GM18867 (cell line): ENCODE measurements at regions not wholly inside any gene's neighbourhood (a gene's known extent, or its start where the extent isn't known, plus 50 kb on each side); places are given as distances from the start of the nearest gene placed in this dataset.
"Not testable (repeated sequence)": the region's sequence is repeated elsewhere in the genome, so short reads cannot be mapped to it uniquely, and the experiment has no call there.

Experiments
- ATAC-seq: cut with Tn5 transposase; IDR thresholded peaks from one replicate; pipeline ENCODE4 v1.9.1; 2021; ENCODE audit warnings: mild to moderate bottlenecking, moderate library complexity; ENCODE audit not compliant: unreplicated experiment

DNA sequence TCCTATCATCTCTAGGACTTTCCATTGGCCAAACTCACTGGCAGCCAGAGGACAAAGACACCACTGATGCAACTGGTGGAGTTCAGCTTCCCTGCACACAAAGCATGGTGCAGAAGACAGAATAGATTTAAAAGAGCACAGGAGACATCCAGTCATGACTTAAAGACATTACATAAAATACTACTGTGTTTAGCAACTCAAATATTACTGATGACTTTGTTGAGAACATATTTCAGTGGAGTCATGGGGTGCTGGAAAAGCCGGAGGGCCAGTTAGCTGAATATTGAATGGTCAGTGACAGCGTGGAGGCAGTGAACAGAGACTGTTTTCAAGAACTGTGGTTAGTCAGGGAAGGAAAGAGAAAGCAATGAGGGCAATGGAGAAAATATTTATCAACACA lies 296.3 kb upstream of the NRP1 start:
- no peak for ATAC-seq

DNA sequence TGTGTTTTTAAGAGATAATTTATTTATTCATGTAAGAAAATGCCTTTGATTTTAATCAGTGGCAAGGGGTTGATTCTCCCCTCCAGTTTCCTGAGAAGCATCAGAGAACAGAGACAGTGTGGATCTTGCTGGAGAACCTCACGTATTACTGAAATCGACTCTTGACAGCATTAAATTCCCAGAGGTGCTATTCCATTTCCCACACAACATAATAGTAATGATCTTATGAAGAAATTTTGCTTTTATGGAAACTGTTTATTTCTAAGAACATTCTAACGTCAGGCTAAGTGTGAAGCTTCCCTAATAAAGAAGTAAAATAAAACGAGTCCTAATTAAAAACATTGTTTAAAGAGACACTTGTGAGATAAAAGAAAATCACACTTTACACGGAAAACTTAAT lies 293.1 kb upstream of the NRP1 start:
- ATAC-seq, result no peak

DNA sequence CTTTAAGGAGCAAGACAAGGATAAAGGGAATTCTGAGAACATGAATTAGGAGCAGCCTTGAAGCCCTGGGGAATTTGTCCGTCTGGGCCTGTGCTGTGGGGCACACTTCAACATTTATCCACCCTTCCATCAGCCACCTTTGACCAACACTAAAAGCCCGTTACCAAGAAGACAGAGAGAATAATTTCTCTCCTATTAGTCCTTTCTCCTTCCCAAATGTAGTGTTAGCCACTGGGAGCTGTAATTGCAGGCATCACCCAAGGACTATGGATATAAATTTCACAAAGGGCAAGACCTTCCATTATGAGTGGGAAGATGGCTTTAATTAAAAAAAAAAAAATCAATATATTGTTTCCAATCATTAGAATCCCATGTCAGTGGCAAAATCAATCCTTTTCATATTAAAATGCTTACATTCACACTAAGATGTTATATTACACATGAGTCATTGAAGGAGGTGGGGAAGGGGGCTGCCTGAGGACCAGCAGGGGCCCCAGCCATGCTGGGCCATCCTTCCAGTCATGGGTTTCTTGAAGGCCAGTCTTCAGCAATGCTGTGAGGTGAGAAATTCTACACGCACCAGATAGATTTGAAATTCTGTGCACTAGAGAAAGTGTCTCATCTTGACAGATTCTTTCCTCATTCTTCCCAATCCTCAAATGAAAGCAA lies 292.5 kb upstream of the NRP1 start:
- ATAC-seq, result no peak

DNA sequence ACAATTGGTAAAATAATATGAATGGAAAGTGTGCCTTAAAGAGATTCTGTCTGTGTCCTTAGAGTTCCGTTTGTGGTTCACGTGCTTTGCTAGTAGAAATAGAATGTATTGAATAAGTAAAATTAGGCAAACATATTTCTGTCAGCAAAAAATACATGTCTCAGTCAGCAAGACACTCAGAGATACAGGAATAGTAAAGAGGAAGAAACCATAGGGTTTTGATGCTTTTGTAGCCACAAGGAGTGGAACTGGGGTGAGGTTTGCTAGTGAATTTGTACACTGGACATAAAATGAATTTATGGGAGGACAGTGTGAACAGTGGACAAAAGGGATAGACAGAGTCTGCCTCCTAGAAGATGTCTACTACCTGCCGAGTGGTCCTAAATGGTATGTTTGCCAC lies 289.2 kb upstream of the NRP1 start:
- no peak for ATAC-seq

DNA sequence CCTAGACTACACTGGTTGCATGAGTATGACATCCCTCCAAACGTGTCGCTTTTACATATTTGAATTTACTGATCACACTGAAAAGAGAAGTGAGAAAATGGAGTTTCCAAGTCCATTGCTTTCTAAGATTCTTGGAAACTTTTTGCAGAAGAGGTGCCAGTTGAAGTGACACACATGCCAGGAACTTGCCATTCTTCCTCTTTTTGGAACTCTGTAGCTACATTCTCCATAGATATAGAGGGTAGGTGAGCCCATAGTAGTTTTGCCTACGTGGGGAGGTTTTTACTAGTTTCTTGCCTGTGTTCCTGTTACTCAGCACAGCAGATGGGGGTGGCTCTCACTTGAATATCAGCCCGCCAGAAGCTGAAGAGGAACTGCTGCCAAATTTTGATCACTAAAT lies 286.6 kb upstream of the NRP1 start:
- no peak for ATAC-seq

DNA sequence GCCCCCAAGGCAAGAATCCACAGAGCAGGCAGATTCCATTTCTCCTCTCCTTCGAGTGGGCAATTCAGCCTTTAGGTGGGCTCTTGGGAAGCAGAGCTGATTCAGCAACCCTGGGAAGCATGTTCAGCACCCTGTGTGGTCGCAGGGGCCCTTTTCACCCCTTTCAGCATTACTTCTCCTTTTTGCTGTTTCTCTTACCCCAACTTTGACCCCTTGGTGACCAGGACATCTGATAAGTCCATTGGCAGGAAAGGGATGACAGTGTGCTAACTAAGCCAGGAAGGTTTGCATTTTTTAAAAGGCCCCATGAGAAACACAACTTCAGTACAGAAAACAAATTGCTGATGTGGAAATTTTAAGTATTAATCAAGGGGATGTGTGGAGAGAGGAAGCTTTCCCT lies 283.7 kb upstream of the NRP1 start:
- no peak for ATAC-seq

DNA sequence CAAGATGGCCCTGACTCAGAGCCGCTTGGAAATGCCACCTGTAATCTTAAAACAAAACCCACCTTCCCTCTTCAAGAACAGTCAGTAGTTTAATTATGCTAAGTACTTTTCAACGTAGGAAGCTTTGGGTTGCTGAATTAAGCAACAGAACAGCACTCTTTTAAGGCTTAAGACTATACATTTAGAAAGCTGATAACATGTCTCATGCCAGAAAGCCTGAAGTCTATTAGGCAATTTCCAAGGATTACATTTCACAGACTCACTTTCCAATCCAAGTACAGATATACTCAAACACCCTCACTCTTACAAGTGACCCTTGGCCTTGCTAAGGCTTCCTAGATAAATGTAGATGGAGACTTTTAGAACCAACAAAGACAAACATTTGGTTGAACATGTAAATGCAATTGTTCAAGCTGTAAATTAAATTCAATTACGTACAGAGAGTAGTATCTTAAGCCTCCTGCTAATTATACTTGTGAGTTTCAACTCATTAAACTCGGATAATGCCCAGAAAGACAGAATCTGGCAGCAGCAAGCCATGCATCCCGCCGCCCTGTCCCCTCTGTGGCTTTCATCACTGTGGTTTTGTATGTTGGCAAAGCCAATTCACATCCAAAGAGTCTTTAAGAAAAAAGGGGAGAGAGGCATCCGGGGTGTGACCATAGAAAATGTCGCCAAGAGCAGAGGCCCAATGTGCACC lies 283.1 kb upstream of the NRP1 start:
- no peak for ATAC-seq

DNA sequence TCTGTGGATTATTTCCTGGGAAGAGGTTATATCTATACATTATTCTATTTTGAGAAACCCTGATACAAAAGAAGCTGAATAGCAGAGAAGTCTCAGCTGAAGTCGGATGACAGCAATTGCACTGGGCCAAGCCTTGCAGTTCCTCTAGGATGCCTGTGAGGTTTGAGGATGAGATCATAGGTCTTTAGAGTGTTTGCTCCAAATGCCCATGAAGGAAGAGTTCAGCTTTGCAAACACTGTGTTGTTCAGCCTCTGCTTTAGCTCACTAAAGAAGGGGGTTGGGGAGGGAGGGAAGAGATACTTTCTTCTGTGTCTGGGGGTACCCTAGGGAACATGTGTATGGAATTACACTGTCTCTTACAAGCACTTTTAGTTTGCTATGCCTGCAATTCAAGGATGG lies 282.5 kb upstream of the NRP1 start:
- ATAC-seq, result no peak

DNA sequence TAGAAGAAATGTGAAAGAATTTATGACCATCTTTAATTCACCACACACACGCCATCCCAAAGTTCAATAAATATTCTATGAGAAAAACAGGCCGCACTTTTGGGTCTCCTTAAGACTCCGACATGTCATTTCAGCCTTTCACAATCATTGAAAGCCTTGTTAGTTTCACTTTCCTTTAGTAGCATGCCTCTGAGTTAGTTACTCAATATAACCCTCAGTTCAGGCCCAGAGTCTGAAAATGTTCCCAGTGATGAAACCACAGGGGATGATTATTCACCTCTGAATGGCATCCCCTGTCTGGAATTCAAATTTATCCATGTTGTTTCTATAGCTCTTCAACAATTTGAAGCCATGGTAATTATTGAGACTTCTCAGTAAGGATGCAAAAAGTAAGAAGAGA lies 278.1 kb upstream of the NRP1 start:
- ATAC-seq, result peak; percentile 99

DNA sequence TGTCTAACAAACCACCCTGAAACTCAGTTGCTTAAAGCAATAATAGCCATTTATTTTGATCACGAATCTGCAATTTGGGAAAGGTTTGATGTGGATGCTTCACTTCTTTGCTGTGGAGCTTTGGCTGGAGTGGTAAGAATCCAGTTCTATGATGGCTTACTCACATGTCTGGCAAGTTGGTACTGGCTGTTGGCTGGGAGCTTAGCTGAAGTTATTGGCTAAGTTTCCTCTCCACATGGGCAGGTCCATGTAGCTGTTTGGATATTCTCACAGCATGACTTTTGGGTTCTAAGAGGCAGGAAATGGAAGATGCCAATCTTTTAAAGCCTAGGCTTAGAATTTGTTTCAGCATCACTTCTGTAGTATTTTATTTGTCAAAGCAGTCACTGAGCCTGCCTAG lies 277.6 kb upstream of the NRP1 start:
- ATAC-seq, result peak; percentile 9

DNA sequence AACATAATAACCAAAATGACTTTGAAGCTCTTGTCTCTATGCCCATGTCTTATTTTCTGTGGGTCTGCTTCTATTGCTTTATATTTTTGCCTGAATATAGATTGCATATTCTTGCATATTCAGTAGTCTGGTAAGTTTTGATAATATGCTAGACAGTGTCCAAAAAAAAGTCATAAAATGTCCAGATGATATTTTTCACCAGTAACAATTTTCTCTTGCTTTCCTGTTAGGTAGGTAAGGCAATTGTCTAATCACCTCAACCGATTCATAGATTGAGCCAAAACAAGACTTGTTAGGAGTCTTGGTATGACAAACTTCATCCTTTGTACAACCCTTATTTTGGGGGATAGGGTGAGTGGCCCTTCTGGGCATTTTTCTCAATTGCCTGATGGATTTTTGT lies 277.0 kb upstream of the NRP1 start:
- ATAC-seq, result no peak

DNA sequence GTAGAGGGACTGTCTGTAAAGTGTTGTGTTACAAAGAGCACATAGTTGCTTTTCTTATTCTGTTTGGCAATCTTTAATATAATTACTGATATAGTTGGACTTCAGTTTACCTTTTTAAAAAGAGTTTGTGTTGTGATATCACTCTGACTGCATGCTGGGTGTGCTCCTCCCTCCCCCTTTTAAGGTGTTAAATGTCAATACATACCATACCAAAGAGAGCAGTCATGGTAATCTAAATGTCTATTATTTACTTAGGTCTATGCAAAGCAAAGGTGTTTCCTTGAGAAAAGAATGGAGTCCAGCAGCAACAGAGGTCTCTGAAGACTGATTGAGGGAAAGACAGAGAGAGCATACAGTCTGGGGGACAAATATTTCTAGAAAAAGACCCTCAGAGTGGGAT lies 275.1 kb upstream of the NRP1 start:
- ATAC-seq, result no peak

DNA sequence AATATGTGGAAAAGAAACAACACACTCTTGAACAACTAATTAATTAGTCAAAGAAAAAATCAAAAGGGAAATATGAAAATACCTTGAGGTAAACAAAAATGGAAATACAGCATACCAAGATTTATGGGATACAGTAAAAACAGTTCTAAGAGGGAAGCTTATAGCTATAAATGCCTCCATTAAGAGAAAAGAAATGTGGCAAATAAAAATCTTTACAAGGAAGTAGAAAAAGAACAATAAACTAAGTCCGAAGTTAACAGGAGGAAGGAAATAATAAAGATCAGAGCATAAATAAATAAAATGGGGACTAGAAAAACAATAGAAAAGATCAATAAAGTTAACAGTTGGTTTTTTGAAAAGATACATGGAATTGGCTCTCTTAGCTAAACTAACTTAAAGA lies 267.8 kb upstream of the NRP1 start:
- no peak for ATAC-seq

DNA sequence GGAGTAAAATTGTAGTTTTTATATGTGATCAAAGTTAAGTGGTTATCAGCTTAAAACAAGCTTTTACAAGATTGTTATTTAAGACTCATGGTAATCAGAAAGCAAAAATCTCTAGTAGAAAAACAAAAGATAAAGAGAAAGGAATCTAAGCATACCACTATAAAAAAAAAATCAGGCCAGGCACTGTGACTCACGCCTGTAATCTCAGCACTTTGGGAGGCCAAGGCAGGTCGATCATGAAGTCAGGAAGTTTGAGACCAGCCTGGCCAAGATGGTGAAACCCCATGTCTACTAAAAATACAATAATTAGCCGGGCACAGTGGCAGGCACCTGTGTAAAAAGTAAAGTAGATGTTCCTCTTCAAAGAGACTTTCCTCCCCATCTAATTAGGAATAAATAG lies 265.9 kb upstream of the NRP1 start:
- ATAC-seq, result no peak

DNA sequence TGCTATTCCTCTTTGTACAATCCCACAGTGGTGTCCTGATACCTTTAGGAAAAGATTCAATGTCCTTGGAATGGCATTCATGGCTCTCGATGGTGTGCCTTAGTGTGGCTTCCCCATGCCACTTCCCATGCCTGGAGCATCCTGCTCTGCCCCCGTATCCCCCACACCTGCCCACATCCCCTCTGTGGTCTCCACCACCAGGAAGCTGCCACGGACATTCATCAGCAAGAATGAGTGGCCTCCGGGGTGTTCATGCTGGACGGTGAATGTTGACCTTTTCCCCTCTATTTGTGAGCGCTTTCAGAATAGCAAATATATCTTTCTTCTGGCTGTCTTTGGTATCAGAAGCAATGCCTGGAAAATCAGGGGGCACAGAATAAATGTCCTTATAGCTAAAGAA lies 262.0 kb upstream of the NRP1 start:
- ATAC-seq, result no peak

DNA sequence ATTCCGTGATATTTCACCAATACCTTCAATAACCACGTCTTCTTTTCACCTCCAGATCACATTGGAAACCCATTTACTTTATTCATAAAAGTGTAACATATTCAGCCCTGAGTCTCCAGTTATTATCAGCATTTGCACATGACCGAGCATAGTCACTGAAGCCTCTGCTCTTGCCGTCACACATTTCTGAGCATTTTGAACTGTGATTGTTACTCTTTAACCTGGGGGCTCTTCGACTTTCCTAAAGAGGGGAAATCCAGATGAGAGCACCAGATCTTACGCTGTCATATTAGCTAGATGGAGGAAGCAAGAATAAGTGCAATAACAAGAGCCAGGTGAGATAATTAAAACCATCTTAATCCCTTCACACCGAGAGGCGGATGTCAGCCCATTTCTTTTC lies 260.0 kb upstream of the NRP1 start:
- ATAC-seq, result no peak

DNA sequence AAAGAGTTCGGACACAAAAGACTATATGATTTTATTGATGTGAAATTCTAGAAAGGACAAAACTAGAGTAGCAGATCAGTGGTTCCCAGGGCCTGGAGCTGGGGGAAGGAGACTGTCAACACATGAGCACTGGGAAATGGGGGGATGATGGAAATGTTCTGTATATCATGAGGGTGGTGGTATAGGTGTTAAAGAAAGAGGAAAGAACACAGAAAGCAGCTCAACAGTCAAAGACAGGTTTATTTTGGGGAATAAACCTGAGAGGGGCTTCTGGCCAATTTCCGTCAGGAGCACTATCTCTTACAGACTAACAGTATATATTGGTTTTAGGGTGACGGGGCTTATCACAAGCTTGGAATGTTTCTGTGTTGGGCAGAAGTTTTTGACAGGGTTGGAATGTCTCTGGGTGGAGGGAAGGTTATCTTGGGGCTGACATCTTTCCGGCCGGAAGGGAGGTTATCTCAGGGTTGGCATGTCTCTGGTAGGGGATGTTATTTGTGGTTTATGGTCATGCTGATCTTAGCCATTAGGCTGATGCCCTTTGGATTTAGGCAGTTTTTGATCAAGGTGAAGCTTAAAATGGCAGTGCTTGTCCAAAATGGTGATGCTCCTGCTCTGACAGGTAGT lies 254.6 kb upstream of the NRP1 start:
- ATAC-seq, result no peak

DNA sequence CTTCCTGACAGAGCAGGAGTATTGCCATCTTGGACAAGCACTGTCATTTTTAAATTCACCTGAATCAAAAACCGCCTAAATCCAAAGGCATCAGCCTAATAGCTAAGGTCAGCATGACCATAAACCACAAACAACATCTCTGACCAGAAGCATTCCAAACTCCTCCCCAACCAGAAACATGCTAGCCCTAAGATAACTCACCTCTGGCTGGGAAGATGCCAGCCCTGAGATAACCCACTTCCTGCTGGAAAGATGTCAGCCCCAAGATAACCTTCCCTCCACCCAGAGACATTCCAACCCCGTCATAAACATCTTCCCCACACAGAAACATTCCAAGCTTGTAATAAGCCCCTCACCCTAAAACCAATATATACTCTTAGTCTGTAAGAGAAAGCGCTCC lies 250.1 kb upstream of the NRP1 start:
- ATAC-seq, result not testable (repeated sequence)

DNA sequence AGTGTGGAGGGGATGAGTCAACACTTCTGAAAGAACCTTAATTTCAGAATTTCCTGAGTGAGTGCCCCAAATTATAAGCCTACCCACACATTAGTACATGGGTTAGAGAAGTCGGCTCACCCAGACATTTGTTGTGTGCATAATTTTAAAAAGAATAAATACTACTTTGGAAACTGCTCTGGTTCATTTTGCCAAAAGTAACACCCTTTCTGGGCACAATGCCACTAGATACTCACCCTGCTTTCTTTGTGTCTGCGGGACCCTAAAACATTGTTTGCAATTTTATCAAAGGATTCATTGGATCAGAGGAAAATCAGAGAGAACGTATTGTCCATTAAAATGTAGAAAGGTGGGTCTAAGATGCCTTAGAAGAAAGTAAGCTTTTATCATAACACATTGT lies 245.5 kb upstream of the NRP1 start:
- no peak for ATAC-seq

DNA sequence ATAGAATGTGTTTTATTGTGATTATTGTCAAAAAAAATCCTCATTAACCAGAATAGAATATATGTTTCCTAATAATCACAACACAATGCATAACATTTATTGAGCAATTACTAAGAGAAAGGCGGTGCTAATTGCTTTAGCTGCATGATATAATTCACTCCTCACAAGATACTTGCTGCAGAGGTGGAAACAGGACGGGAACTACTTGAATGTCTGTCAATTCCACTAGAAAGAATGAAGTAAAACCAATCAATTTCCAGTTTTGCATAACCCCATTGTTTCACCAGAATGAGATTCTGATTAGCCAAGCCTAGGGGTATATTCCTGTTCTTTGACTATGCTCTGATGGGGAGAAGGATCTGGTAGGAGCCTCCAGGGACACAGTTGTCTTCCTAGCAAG lies 239.1 kb upstream of the NRP1 start:
- ATAC-seq, result no peak

DNA sequence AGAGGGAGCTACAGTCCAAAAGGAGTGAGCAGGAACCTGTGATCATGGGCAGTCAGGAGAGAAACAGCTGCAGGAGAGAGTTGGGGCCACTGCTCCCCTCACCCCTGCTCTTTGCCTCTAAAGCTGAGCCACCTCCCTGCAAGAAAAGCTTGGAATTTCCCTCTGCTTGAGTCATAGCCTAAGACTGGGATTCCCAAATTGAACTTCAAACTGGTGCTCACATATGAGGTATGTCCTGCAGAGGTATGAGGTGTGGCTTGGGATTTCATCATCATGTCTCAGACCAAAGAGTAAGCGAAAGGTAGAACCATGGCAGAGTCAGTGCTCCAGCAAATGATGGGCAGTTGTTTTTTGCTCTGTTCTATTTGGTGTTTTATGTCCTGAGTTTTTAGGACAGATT lies 237.1 kb upstream of the NRP1 start:
- ATAC-seq, result no peak

DNA sequence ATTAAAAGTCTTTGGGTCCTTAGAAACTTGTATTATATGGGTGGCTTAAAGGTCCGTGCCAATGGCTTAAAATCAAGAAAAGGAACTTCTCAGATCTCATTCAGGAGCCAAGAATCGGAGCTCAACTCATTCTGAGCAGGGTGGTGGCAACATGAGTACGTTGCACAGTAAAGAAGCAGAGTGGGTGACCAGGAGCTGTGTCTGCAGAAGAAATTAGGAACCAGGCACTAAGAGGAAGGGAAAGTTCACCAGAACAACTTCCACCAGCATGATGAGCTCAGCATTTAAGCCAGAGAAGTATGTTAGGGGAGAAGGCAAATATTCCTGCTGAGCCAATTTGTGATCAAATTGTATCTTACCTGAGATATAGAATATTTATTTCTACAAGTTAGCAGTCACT lies 236.0 kb upstream of the NRP1 start:
- ATAC-seq, result no peak

DNA sequence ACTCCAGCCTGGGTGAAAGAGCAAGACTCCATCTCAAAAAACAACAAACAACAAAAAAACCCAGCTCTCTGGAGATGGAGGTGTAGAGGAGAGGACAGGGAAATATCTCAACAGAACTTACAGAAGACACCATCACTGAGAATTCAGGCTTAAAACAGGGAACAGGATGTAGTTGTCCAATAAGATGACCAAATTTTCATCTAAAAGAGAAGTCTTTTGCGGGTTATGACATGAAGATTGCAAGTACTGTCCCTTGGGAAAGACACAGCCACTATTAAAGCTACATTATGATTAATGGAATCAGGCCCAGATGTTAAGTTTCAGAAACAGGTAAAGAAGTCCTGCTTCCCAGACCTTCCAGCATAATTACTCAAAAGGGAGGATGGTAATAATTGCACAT lies 235.2 kb upstream of the NRP1 start:
- ATAC-seq, result no peak
